ENCODE measurements at regions not wholly inside any gene's neighbourhood (a gene's known extent, or its start where the extent isn't known, plus 50 kb on each side); places are given as distances from the start of the nearest gene placed in this dataset.

GRCh38 chr9:1929722-1930244 is 85.4 kb upstream of the SMARCA2 start:
- TF ChIP-seq POLR2A (IDR thresholded peaks at IDR 0.05): no peak
- no peak for TF ChIP-seq EP300 (IDR thresholded peaks at IDR 0.05; ENCODE audit: low read depth)

Measured in transverse colon (tissue), 1 donor.